ENCODE measurements at regions not wholly inside any gene's neighbourhood (a gene's known extent, or its start where the extent isn't known, plus 50 kb on each side); places are given as distances from the start of the nearest gene placed in this dataset.

- no peak overlapping the region for H3K27ac Mint-ChIP-seq
Measured at GRCh38 chr10:36141856-36142560, 499.9 kb upstream of the FZD8 start.

DNA sequence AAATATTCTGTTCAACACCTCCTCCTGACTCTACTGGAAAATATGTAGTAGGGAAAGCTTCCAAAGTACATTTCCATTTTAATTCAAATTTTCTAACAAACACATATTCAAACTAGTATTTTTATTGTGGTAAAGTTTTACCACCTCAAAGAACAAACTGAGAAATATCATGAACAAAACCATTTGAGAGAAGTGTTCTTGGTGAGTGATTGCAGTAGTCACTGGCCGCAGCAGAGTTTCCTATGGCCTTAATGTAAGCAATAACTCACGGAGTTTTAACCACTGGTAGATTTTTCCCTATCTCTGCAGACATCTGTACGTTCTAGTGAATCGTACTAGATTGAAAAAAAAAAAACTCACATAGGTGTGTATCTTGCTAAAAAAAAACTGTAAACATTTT lies 487.0 kb upstream of the FZD8 start:
- no peaks in the 10 kb centered on the region for H3K27me3 Mint-ChIP-seq
- no peaks in the 10 kb centered on the region for H3K4me1 Mint-ChIP-seq (ENCODE audit: unreplicated experiment)
- H3K36me3 Mint-ChIP-seq: no peaks in the 10 kb centered on the region
- H3K27ac Mint-ChIP-seq: no peak overlapping the region
- peaks cover 6% of the 10 kb centered on the region for H3K9me3 Mint-ChIP-seq
- no peak overlapping the region for H3K4me3 Mint-ChIP-seq
- no peak for DNase-seq (ENCODE audit: extremely low spot score, unreplicated experiment)
- TF ChIP-seq, protein P1, sequence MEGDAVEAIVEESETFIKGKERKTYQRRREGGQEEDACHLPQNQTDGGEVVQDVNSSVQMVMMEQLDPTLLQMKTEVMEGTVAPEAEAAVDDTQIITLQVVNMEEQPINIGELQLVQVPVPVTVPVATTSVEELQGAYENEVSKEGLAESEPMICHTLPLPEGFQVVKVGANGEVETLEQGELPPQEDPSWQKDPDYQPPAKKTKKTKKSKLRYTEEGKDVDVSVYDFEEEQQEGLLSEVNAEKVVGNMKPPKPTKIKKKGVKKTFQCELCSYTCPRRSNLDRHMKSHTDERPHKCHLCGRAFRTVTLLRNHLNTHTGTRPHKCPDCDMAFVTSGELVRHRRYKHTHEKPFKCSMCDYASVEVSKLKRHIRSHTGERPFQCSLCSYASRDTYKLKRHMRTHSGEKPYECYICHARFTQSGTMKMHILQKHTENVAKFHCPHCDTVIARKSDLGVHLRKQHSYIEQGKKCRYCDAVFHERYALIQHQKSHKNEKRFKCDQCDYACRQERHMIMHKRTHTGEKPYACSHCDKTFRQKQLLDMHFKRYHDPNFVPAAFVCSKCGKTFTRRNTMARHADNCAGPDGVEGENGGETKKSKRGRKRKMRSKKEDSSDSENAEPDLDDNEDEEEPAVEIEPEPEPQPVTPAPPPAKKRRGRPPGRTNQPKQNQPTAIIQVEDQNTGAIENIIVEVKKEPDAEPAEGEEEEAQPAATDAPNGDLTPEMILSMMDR (conservative IDR thresholded peaks at IDR 0.05): no peak

More at GRCh38 chr10:36141856-36142560, 499.9 kb upstream of the FZD8 start:
- Mint-ChIP-seq H3K9me3 (no peaks in the 10 kb centered on the region), H3K4me1 (ENCODE audit: unreplicated experiment) (peaks cover 11% of the 10 kb centered on the region), H3K36me3 (no peaks in the 10 kb centered on the region), H3K27me3 (no peaks in the 10 kb centered on the region), H3K4me3 (no peak overlapping the region)
- TF ChIP-seq, protein P1 (conservative IDR thresholded peaks at IDR 0.05): no peak
- no peak for DNase-seq (ENCODE audit: extremely low spot score, unreplicated experiment)

- Mint-ChIP-seq H3K4me3 (no peak overlapping the region), H3K4me1 (ENCODE audit: unreplicated experiment) (no peaks in the 10 kb centered on the region), H3K27me3 (no peaks in the 10 kb centered on the region), H3K27ac (no peak overlapping the region), H3K36me3 (no peaks in the 10 kb centered on the region), H3K9me3 (peaks cover 7% of the 10 kb centered on the region)
- TF ChIP-seq, protein P1 (conservative IDR thresholded peaks at IDR 0.05): no peak
- DNase-seq (ENCODE audit: extremely low spot score, unreplicated experiment): no peak
Measured at GRCh38 chr10:36126076-36126475, 484.0 kb upstream of the FZD8 start.

DNA sequence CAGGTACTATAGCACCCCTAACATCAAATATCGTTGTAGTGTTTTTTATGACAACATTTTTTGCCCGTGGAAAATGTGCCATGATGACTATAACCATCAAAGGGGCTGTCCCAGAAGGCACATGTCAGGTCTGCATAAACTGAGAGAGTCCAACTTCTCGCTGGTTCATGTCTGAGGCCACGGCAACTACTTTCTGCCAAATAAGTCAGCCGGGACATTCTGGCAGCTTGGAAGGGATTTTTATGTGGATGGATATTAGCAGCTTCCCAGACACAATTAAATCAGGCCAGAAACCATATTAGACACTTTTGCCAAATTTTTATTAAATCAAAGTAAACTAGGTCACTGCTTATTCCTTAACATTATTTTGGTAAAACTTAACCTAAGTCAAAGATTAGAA lies 477.4 kb upstream of the FZD8 start:
- Mint-ChIP-seq H3K36me3 (no peaks in the 10 kb centered on the region), H3K9me3 (peaks cover 6% of the 10 kb centered on the region), H3K4me1 (ENCODE audit: unreplicated experiment) (peaks cover 18% of the 10 kb centered on the region), H3K27me3 (no peaks in the 10 kb centered on the region), H3K27ac (no peak overlapping the region), H3K4me3 (no peak overlapping the region)
- no peak for DNase-seq (ENCODE audit: extremely low spot score, unreplicated experiment)
- TF ChIP-seq, protein P1 (conservative IDR thresholded peaks at IDR 0.05): no peak

DNA sequence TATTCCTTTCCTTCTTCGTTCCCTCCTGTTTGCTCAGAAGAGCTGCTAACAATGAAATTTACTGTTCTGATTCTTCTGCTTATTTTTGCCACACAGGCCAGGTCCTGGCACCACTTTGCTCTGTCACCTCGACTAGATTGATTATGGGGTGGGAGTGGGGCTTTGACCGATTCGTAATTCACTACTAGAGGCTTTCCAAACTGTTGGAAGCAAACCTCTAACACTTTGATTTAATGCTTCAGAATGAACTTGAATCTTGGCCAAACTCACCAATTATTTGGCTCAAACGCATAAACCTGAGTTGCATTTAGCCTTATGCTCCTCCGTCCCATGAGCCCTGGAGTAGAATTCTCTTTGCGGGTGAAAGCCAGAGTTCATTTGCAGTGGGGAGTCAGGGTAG lies 476.2 kb upstream of the FZD8 start:
- TF ChIP-seq, protein P1 (conservative IDR thresholded peaks at IDR 0.05): no peak
- Mint-ChIP-seq H3K27ac (no peak overlapping the region), H3K27me3 (no peaks in the 10 kb centered on the region), H3K4me3 (no peak overlapping the region), H3K9me3 (no peaks in the 10 kb centered on the region), H3K36me3 (no peaks in the 10 kb centered on the region), H3K4me1 (ENCODE audit: unreplicated experiment) (peaks cover 18% of the 10 kb centered on the region)
- DNase-seq (ENCODE audit: extremely low spot score, unreplicated experiment): no peak

All from type B pancreatic cell (in vitro differentiated cells).